Mesenchymal stem cell (in vitro differentiated cells and primary cell): ENCODE measurements at regions not wholly inside any gene's neighbourhood (a gene's known extent, or its start where the extent isn't known, plus 50 kb on each side); places are given as distances from the start of the nearest gene placed in this dataset.
"Not testable (repeated sequence)": the region's sequence is repeated elsewhere in the genome, so short reads cannot be mapped to it uniquely, and the experiment has no call there.

Experiments
- DNase-seq: peaks from one replicate; pipeline ENCODE4 v3.0.0-alpha.2; 2013
- H2AFZ ChIP-seq: one replicate; pipeline ENCODE4 v1.6.1; 2013; ENCODE audit warnings: low read depth, mild to moderate bottlenecking, control low read depth, inconsistent platforms, low read length, moderate library complexity
- H2AK5ac ChIP-seq: 2 replicates; pipeline ENCODE4 v1.6.1; 2013; ENCODE audit warnings: low read length, moderate library complexity, mild to moderate bottlenecking, inconsistent platforms; ENCODE audit not compliant: severe bottlenecking
- H2BK120ac ChIP-seq: one replicate; pipeline ENCODE4 v1.6.1; 2013; ENCODE audit warnings: low read depth, mild to moderate bottlenecking, inconsistent platforms, low read length, moderate library complexity
- H2BK12ac ChIP-seq, 2 experiments: one replicate each; pipeline ENCODE4 v1.6.1; 2013; ENCODE audit warnings: inconsistent platforms in 2 of 2, low read length in 2 of 2, mild to moderate bottlenecking in 2 of 2, moderate library complexity in 2 of 2, control low read depth in 1 of 2
- H2BK15ac ChIP-seq: one replicate; pipeline ENCODE4 v1.6.1; 2013; ENCODE audit warnings: mild to moderate bottlenecking, low read depth, inconsistent platforms; ENCODE audit not compliant: poor library complexity, severe bottlenecking
- H2BK5ac ChIP-seq: 2 replicates; pipeline ENCODE4 v1.6.1; 2013; ENCODE audit warnings: low read depth, mild to moderate bottlenecking, low read length, control low read depth, inconsistent platforms; ENCODE audit not compliant: poor library complexity, severe bottlenecking
- H3K14ac ChIP-seq, 2 experiments: one replicate each; pipeline ENCODE4 v1.6.1; 2013; ENCODE audit warnings: inconsistent platforms in 2 of 2, low read length in 2 of 2, control low read depth in 1 of 2, mild to moderate bottlenecking in 1 of 2, moderate library complexity in 1 of 2
- H3K18ac ChIP-seq, 2 experiments: one replicate each; pipeline ENCODE4 v1.6.1; 2013; ENCODE audit warnings: inconsistent platforms in 2 of 2, low read length in 2 of 2, control low read depth in 1 of 2, low read depth in 1 of 2, mild to moderate bottlenecking in 1 of 2
- H3K23ac ChIP-seq, 2 experiments: one replicate each; pipeline ENCODE4 v1.6.1; 2013; ENCODE audit warnings: inconsistent platforms in 2 of 2, low read length in 2 of 2, mild to moderate bottlenecking in 2 of 2, moderate library complexity in 2 of 2, control low read depth in 1 of 2
- H3K27ac ChIP-seq: 2 replicates; pipeline ENCODE4 v1.5.1; 2013; ENCODE audit warnings: mild to moderate bottlenecking, moderate library complexity, low read length, control low read depth, inconsistent platforms; ENCODE audit not compliant: poor library complexity, severe bottlenecking
- H3K27me3 ChIP-seq, 2 experiments: 2 replicates each; pipeline versions ENCODE4 v1.6.1 to v1.7.0; 2013; ENCODE audit warnings: low read length in 2 of 2, mild to moderate bottlenecking in 2 of 2, moderate library complexity in 2 of 2, control low read depth in 1 of 2, inconsistent platforms in 1 of 2; ENCODE audit not compliant: control insufficient read depth in 1 of 2, insufficient read depth in 1 of 2
- H3K36me3 ChIP-seq, 2 experiments: 2 replicates each; pipeline versions ENCODE4 v1.6.1 to v1.7.0; 2013; ENCODE audit warnings: low read length in 2 of 2, control low read depth in 1 of 2, inconsistent platforms in 1 of 2, low read depth in 1 of 2, mild to moderate bottlenecking in 1 of 2; ENCODE audit not compliant: insufficient read depth in 2 of 2, control insufficient read depth in 1 of 2
- H3K4ac ChIP-seq, 2 experiments: one replicate each; pipeline ENCODE4 v1.6.1; 2013; ENCODE audit warnings: inconsistent platforms in 2 of 2, low read length in 2 of 2, mild to moderate bottlenecking in 2 of 2, moderate library complexity in 2 of 2, control low read depth in 1 of 2, low read depth in 1 of 2
- H3K4me1 ChIP-seq: 2 replicates; pipeline ENCODE4 v1.6.1; 2013; ENCODE audit warnings: low read depth, low read length, control low read depth; ENCODE audit not compliant: control insufficient read depth, insufficient read depth
- H3K4me2 ChIP-seq: 2 replicates; pipeline ENCODE4 v1.6.1; 2013; ENCODE audit warnings: low read length, mild to moderate bottlenecking, inconsistent platforms; ENCODE audit not compliant: poor library complexity, severe bottlenecking
- H3K4me3 ChIP-seq, 2 experiments: 2 replicates each; pipeline versions ENCODE4 v1.5.1 to v1.7.0; 2013; ENCODE audit warnings: low read length in 2 of 2, mild to moderate bottlenecking in 2 of 2, control low read depth in 1 of 2, low read depth in 1 of 2; ENCODE audit not compliant: insufficient read depth in 1 of 2
- H3K79me1 ChIP-seq: replicated peaks from 2 replicates; pipeline ENCODE4 v1.6.1; 2013; ENCODE audit warnings: mild to moderate bottlenecking, control low read depth, low read length, inconsistent platforms; ENCODE audit not compliant: poor library complexity, severe bottlenecking
- H3K9ac ChIP-seq: 2 replicates; pipeline ENCODE4 v1.7.0; 2013; ENCODE audit warnings: mild to moderate bottlenecking, low read length, moderate library complexity
- H3K9me3 ChIP-seq: 2 replicates; pipeline ENCODE4 v1.7.0; 2013; ENCODE audit warnings: mild to moderate bottlenecking, low read length; ENCODE audit not compliant: control insufficient read depth
- H4K8ac ChIP-seq: one replicate; pipeline ENCODE4 v1.6.1; 2013; ENCODE audit warnings: inconsistent platforms, mild to moderate bottlenecking, low read length, moderate library complexity
- H4K91ac ChIP-seq: one replicate; pipeline ENCODE4 v1.6.1; 2013; ENCODE audit warnings: mild to moderate bottlenecking, low read length, inconsistent platforms
- WGBS: methylation state at CpG from one replicate; pipeline ENCODE4 v1.1.7; 2013; ENCODE audit warnings: mixed read lengths; 5-methylcytosine and 5-hydroxymethylcytosine counted together

- not testable (repeated sequence) for H3K4me1 ChIP-seq, H4K8ac ChIP-seq, H3K36me3 ChIP-seq, H4K91ac ChIP-seq, H3K79me1 ChIP-seq, H2BK15ac ChIP-seq, DNase-seq, H2AFZ ChIP-seq, H3K18ac ChIP-seq, H3K4me3 ChIP-seq, H2BK5ac ChIP-seq, H3K23ac ChIP-seq, H2AK5ac ChIP-seq, H3K14ac ChIP-seq, H3K27ac ChIP-seq, H3K9ac ChIP-seq, H2BK120ac ChIP-seq, H2BK12ac ChIP-seq, H3K4ac ChIP-seq, H3K4me2 ChIP-seq, H3K27me3 ChIP-seq, H3K9me3 ChIP-seq
- WGBS = no CpG with 5 or more reads among the region's 1 CpG
These were observed 182.5 kb upstream of the FAM20C start for GRCh38 chr7:9919-10318.

DNA sequence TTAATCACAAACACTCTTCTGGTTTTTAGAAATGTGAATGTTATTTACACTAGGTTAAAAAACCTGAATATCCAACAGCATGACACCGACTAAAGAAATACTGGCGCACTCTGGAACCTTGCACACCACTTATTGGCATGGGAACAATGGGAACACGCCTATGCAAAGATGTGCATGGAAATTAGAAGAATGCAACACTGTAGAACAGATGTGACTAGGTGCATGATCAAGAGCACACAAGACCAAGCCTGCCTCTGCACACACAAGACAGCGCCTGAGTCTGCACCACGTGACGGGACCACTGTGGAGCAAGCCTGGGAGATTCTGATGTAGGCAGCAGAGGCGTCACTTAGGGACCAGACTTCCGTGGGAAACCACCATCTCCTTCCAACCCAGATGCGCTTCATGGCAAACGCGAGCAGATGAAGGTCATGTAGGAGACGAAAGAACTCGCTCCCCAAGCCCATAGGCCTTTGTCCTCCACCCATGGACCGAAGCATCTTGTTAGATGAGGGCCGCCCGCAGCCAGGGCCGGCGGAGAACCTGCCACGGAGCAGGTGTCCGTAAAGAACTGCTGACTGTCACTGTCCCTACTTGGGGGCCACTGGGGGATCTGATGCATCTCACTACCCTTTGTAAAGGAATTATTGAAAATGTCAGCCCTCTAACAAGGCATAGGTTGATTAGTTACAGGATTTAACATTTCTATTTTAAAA, 159.6 kb upstream of the FAM20C start:
- H2AFZ ChIP-seq, H3K14ac ChIP-seq, H2AK5ac ChIP-seq, H3K9me3 ChIP-seq, H4K8ac ChIP-seq, H3K23ac ChIP-seq, H3K9ac ChIP-seq, H3K4me3 ChIP-seq, H3K36me3 ChIP-seq, H2BK12ac ChIP-seq, H3K4me1 ChIP-seq, H2BK15ac ChIP-seq, H3K4me2 ChIP-seq, H3K4ac ChIP-seq, DNase-seq, H4K91ac ChIP-seq, H2BK5ac ChIP-seq, H3K27me3 ChIP-seq, H3K18ac ChIP-seq, H2BK120ac ChIP-seq, H3K79me1 ChIP-seq, H3K27ac ChIP-seq: not testable (repeated sequence)
- no CpG with 5 or more reads among the region's 20 CpGs for WGBS

- not testable (repeated sequence) for H3K18ac ChIP-seq, H3K36me3 ChIP-seq, H3K27me3 ChIP-seq, H3K4me1 ChIP-seq, H2BK12ac ChIP-seq, H2AFZ ChIP-seq, H2BK120ac ChIP-seq, H3K9ac ChIP-seq, H3K4me2 ChIP-seq, H3K14ac ChIP-seq, H4K91ac ChIP-seq, H2BK15ac ChIP-seq, H4K8ac ChIP-seq, H3K9me3 ChIP-seq, H3K79me1 ChIP-seq, H2BK5ac ChIP-seq, DNase-seq, H3K23ac ChIP-seq, H3K4me3 ChIP-seq, H2AK5ac ChIP-seq, H3K4ac ChIP-seq, H3K27ac ChIP-seq
- WGBS = 27% methylated on average over 1 of the region's 9 CpGs
These were observed 157.2 kb upstream of the FAM20C start for GRCh38 chr7:35121-35541.

- H2AFZ ChIP-seq, H4K8ac ChIP-seq, H2BK15ac ChIP-seq, H3K27ac ChIP-seq, H2AK5ac ChIP-seq, H3K18ac ChIP-seq, H3K36me3 ChIP-seq, H2BK120ac ChIP-seq, H3K27me3 ChIP-seq, H3K4ac ChIP-seq, H3K4me3 ChIP-seq, H4K91ac ChIP-seq, H3K9me3 ChIP-seq, H3K9ac ChIP-seq, H3K23ac ChIP-seq, H3K4me2 ChIP-seq, DNase-seq, H3K79me1 ChIP-seq, H3K4me1 ChIP-seq, H2BK12ac ChIP-seq, H2BK5ac ChIP-seq, H3K14ac ChIP-seq: not testable (repeated sequence)
- no CpG with 5 or more reads among the region's 4 CpGs for WGBS
These were observed 155.8 kb upstream of the FAM20C start for GRCh38 chr7:36539-36938.
